Right lobe of liver (tissue), 6 donors: ENCODE measurements at regions not wholly inside any gene's neighbourhood (a gene's known extent, or its start where the extent isn't known, plus 50 kb on each side); places are given as distances from the start of the nearest gene placed in this dataset.

Experiments
- ATAC-seq, 4 donors: fragments of 200-7000 bp; cut with Tn5 transposase; one replicate each; pipeline ENCODE4 v1.9.1; 2020; ENCODE audit warnings: mild to moderate bottlenecking in 4 of 4, moderate library complexity in 4 of 4
- DNase-seq, 3 donors: peaks; one replicate each; pipeline ENCODE4 v3.0.0-alpha.2; 2020
- H3K27ac ChIP-seq, 3 donors: fragments of 200-600 bp; one replicate each; pipeline ENCODE4 v1.8.0; 2022
- H3K27me3 ChIP-seq, 2 donors: fragments of 200-600 bp; one replicate each; pipeline ENCODE4 v1.8.0; 2022
- H3K36me3 ChIP-seq, 4 donors: fragments of 200-600 bp; sonication (generic) in 1 of 4; one replicate each; pipeline versions ENCODE4 v1.5.1 to v1.8.0; 2017 to 2022; ENCODE audit warnings: control low read depth in 1 of 4
- H3K4me1 ChIP-seq, 4 donors: fragments of 200-600 bp; sonication (generic) in 1 of 4; one replicate each; pipeline versions ENCODE4 v1.5.1 to v1.8.0; 2017 to 2022; ENCODE audit warnings: control low read depth in 1 of 4
- H3K4me3 ChIP-seq, 3 donors: fragments of 200-600 bp; one replicate each; pipeline ENCODE4 v1.8.0; 2022
- H3K9me3 ChIP-seq, 4 donors: fragments of 200-600 bp; sonication (generic) in 1 of 4; one replicate each; pipeline versions ENCODE4 v1.5.1 to v1.8.0; 2017 to 2022; ENCODE audit warnings: control low read depth in 1 of 4
- CTCF ChIP-seq, 4 donors: fragments of 200-600 bp in 3 of 4; fragments of 450-650 bp in 1 of 4; IDR thresholded peaks; one replicate each; pipeline versions ENCODE4 v1.5.1 to v1.8.0; 2016 to 2022; ENCODE audit warnings: antibody characterized with exemption in 4 of 4, mild to moderate bottlenecking in 2 of 4
- POLR2A ChIP-seq: fragments of 450-650 bp; IDR thresholded peaks from one replicate; pipeline ENCODE4 v1.6.1; 2017; ENCODE audit warnings: antibody characterized with exemption, mild to moderate bottlenecking
- WGBS: methylation state at CpG from one replicate; pipeline ENCODE4 v1.1.6; 2018; ENCODE audit warnings: low coverage, low lambda C conversion rate; ENCODE audit not compliant: insufficient coverage; ENCODE audit errors: missing lambda C conversion rate; 5-methylcytosine and 5-hydroxymethylcytosine counted together
- intact Hi-C, 2 donors: fragments of 100-400 bp; cut with DNase I; formaldehyde crosslinking; loops; one replicate each; pipeline versions ENCODE4 v1.11.2 to v1.14.1; 2022
- donor health status: DM: no; HTN: yes; CAD: no.
- donor health status: DM: no; HTN: no; CAD: no.
- donor health status: DM: no; HTN: no; CAD: no.
- donor health status: DM: no; HTN: yes; CAD: no.
- donor health status: DM: no; HTN: yes; CAD: no.

- no peaks in the 10 kb centered on the region for H3K36me3 ChIP-seq
- H3K9me3 ChIP-seq, result no peaks in the 10 kb centered on the region
- no peak for TF ChIP-seq CTCF (IDR thresholded peaks at IDR 0.05)
- no peaks in the 10 kb centered on the region for H3K4me1 ChIP-seq
- no peak for DNase-seq
- no peak overlapping the region for H3K27ac ChIP-seq
- ATAC-seq, result no peak
- H3K27me3 ChIP-seq, result no peaks in the 10 kb centered on the region
- intact Hi-C loops, result no loop called here
- no peak overlapping the region for H3K4me3 ChIP-seq
These were observed 526.1 kb upstream of the MARCKS start for GRCh38 chr6:113331021-113331420.

GRCh38 chr6:113338644-113339043 is 518.5 kb upstream of the MARCKS start:
- Histone ChIP-seq H3K4me1 (no peaks in the 10 kb centered on the region), H3K27ac (no peak overlapping the region), H3K4me3 (no peak overlapping the region), H3K36me3 (no peaks in the 10 kb centered on the region), H3K9me3 (no peaks in the 10 kb centered on the region), H3K27me3 (no peaks in the 10 kb centered on the region)
- DNase-seq (no peak), ATAC-seq (no peak)
- TF ChIP-seq POLR2A, result no peak
- no peak for TF ChIP-seq CTCF (IDR thresholded peaks at IDR 0.05)
- intact Hi-C loops, result no loop called here

- intact Hi-C loops, result no loop called here
- Histone ChIP-seq H3K4me1 (no peaks in the 10 kb centered on the region), H3K9me3 (no peaks in the 10 kb centered on the region), H3K4me3 (no peak overlapping the region), H3K36me3 (no peaks in the 10 kb centered on the region), H3K27me3 (no peaks in the 10 kb centered on the region), H3K27ac (no peak overlapping the region)
- TF ChIP-seq POLR2A (no peak), CTCF (IDR thresholded peaks at IDR 0.05) (no peak)
- DNase-seq (no peak), ATAC-seq (no peak)
These were observed 517.9 kb upstream of the MARCKS start for GRCh38 chr6:113339209-113339608.

- no peaks in the 10 kb centered on the region for H3K4me1 ChIP-seq
- H3K4me3 ChIP-seq, result no peak overlapping the region
- H3K36me3 ChIP-seq, result no peaks in the 10 kb centered on the region
- WGBS, result 71% methylated on average over 4 of the region's 4 CpGs
- TF ChIP-seq CTCF (IDR thresholded peaks at IDR 0.05) (no peak), POLR2A (no peak)
- ATAC-seq, result no peak
- intact Hi-C loops, result no loop called here
- H3K27ac ChIP-seq, result no peak overlapping the region
- no peaks in the 10 kb centered on the region for H3K9me3 ChIP-seq
- H3K27me3 ChIP-seq, result no peaks in the 10 kb centered on the region
- no peak for DNase-seq
These were observed 516.8 kb upstream of the MARCKS start for GRCh38 chr6:113340371-113340770.

GRCh38 chr6:113343940-113344339 is 513.2 kb upstream of the MARCKS start:
- 0% methylated on average over 1 of the region's 1 CpG for WGBS
- intact Hi-C loops, result no loop called here

More at GRCh38 chr6:113343940-113344339, 513.2 kb upstream of the MARCKS start:
- Histone ChIP-seq H3K4me1 (no peaks in the 10 kb centered on the region), H3K9me3 (no peaks in the 10 kb centered on the region), H3K27me3 (no peaks in the 10 kb centered on the region), H3K27ac (no peak overlapping the region), H3K36me3 (no peaks in the 10 kb centered on the region), H3K4me3 (no peak overlapping the region)
- DNase-seq (no peak), ATAC-seq (no peak)
- TF ChIP-seq CTCF (IDR thresholded peaks at IDR 0.05) (no peak), POLR2A (no peak)
